EL (cell line): ENCODE measurements at regions not wholly inside any gene's neighbourhood (a gene's known extent, or its start where the extent isn't known, plus 50 kb on each side); places are given as distances from the start of the nearest gene placed in this dataset.

Experiments
- DNase-seq: peaks from one replicate; pipeline ENCODE4 v3.0.0-alpha.2; 2016

DNA sequence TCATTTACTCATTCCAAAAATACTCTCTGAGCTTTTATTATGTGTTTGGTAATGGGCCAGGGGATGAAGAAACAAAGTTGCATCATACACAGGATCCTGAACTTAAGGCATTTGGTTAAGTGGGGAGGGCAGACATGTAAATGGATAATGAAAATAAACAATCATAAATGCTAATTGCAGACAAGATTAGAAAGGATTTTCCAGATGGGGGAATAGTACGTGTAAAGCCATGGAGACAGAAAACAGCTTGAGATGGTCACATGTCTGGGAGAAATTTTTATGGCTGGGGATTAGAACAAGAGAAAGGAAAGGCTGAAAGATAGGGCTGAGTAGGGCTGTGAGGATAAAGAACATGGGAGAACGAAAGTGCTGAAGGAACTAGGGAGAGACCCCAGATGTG lies 534.3 kb upstream of the LARGE1 start:
- no peak for DNase-seq

DNA sequence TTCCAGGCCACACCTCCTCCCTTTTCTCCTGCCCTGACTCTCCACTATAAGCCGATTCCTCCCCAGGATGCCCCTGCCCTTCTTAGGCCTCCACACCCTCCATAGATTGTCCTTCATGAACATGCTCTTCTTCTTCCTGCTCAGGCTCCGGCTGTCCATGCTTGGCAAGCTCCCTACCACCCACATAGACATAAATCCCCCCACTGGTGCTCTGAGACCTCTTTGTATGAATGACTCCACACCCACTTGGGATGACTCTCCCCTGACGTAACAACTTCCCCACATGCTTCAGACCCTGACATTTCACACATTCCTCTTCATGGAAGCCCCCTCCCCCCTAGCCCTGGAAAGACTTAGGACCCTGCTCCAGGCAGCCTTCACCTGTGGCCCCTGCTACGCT lies 542.5 kb upstream of the LARGE1 start:
- DNase-seq: no peak

DNA sequence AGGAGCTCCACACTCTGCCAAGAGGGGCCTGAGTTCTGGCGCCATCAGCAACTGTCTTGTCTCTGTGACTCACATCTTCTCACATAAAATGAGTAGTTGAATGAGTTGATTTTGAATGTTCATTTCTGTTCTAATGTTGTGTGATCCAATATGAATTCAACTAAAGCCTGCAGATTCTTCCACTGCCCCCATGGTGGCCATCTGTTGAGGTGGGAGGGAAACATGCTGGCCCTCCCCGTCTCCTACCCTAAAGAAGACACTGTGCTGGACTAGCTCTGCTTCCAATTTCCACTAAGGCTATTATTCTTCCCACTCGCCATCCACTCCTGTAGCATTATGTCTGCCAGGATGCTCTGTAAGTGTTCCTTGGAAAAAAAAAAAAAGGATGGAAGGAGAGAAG lies 555.6 kb upstream of the LARGE1 start:
- DNase-seq: no peak

DNA sequence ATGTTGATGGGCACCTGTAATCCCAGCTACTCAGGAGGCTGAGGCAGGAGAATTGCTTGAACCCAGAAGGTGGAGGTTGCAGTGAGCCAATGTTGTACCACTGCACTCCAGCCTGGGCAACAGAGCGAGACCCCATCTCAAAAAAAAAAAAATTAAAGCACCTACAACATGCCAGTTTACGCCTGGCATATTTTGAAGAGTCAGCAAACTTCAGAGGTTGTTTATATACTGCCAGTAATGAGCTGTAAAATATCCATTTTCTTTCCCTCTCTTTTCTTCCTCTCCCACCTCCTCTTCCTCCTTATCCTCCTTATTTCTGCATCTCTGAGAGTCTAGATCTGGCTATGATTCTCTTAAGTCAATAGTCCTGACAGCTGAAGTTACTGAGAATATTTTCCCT lies 556.5 kb upstream of the LARGE1 start:
- no peak for DNase-seq

DNA sequence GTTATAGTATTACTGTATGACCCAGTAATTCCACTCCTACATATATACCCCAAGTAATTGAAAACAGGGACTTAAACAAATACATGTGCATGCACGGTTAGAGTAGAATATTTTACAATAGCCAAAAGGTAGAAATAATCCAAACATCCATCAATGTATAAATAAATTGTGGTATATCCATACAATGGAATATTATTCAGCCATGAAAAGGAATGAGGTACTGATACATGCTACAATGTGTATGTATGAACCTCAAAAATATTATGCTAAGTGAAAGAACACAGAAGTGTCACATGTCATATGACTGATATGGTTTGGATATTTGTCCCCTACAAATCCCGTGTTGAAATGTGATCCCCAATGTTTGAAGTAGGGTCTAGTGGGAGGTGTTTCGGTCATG lies 560.8 kb upstream of the LARGE1 start:
- DNase-seq: no peak

DNA sequence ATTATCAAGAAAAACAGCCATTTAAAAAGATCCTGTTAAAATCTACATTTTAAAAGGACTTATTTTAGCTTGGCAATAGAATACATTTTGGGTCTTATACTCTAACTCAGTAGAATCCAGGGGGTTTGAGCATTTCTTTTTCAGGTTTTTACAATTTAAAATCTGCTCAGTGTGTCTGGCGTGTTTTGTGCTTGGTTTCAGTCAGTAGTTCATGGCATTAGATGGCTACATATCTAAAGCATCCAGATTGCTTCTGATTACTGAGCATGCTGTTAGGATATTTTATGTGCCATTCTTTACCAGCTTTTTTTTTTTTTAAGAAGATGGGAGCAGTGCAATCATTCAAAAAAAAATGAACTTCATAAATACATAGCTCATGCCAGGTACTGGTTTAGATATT lies 566.1 kb upstream of the LARGE1 start:
- no peak for DNase-seq

DNA sequence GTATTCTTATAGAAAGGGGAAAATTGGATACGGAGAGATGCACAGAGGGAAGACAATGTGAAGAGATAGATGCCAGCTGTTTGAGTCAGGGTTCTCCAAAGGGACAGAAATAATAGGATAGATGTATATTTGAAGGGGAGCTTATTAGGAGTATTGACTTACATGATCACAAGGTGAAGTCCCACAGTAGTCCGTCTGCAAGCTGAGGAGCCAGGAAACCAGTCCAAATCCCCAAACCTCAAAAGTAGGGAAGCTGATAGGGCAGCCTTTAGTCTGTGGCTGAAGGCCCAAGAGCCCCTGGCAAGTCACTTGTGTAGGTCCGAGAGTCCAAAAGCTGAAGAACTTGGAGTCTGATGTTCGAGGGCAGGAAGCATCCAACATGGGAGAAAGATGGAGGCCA lies 569.6 kb upstream of the LARGE1 start:
- no peak for DNase-seq

DNA sequence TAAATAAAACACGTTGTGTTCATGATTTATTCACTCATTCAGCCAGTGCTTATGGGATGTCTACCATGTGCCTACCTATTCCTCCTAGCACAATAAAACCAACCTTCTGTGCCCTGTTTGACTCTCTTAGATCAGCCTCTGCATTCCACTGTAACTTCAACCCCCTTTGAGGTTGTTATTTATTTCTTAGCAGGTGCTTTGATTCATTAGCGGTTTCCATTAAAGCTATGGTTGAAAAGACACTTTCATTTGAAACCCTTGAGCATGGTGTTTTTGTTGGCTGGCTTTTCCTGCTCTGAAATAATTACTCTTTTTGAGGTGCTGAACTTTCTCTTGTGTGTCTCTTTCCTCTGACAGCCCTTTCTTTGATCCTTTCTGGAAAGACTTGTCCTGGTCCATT lies 570.6 kb upstream of the LARGE1 start:
- DNase-seq: no peak

DNA sequence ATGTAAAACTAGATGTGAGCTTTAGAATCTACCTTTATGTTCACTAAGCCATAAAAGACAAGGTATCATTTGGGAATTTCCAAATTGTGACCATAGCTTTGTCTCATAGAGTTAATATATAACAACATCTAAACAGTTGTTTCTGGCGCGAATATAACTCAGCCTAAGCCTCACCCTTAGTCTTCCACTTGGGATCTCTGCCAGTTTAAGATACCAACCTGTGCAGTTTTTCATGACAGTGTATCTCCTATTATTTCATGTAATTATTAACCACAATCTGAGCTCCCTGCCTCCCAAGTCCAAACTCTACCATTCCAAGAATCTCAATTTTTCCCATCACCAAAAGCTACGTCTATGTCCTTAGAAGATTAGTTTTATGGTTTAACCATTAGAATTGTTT lies 572.5 kb upstream of the ISX start:
- DNase-seq: no peak

DNA sequence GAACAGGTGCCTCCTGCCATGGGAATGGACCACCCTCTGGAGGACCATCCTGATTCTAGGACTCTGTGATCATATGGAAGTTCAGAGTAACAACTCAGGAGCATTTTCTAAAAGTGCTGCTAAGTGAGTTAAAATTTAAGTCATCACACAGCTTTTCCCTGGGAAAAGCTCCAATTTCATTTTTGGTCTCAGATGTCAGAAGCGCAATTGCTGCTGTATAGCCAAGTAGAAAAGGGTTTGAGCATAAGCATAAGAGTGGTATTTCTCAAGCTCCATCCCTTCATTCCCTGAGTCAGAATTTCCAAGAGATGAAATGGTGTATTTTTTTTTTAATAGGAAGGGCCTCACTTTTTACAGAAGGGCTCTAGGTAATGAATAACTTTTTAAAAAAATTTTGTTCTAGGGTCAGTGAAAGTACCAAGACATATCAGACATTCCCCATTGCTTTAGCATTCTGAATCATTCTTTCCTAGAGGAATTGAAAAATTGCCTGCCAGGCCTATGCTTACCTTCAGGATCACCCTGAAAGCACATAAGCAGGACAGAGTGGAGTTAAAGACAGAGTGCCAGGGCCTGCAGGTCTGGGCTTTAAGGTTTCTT lies 564.5 kb upstream of the ISX start:
- no peak for DNase-seq

DNA sequence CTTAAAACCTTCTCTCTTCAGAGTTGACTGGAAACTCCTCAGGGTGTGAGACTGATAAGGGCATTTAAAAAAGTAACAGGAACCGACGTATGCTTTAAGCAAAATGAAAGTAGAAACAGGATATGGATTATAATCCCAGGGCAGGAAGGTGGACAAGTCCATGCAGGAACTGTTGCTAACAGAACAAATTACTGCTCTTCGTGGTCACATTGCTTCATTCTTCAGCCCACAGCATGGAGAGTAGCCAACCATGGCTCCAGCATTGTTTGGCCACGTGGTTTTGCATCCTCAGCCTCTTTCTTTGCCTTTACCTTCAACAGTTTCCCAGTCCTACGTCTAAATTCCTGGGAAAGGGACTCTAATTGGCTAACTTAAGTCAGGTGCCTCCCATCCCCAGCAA lies 563.1 kb upstream of the ISX start:
- no peak for DNase-seq

DNA sequence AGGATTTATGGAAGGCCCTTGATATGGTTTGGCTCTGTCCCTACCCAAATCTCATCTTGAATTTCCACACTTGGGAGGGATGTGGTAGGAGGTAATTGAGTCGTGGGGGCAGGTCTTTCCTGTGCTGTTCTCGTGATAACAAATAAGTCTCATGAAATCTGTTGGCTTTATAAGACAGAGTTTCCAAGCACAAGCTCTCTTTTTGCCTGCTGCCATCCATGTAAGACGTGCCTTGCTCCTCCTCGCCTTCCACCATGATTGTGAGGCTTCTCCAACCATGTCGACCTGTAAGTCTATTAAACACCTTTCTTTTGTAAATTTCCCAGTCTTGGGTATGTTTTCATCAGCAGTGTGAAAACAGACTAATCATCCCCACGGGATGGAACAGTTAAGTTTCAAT lies 557.2 kb upstream of the ISX start:
- DNase-seq: no peak

DNA sequence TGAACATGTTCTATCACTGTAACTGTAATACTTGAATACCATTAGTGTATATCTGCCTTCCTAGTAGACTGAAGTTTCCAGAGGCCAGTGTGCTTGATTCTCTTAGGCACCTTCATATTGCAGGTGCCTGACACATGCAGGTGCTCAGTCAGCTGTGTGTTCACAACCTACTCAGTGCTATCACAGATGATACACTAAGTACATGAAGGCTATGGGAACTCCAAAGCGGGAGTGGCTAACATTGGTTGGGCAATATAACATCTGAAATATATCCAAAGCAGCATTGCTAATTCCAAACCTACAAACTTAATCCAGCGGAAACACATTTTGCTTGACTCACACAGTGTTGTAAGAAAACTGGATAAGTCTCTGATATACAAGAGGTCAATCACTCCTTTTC lies 539.3 kb upstream of the ISX start:
- no peak for DNase-seq

DNA sequence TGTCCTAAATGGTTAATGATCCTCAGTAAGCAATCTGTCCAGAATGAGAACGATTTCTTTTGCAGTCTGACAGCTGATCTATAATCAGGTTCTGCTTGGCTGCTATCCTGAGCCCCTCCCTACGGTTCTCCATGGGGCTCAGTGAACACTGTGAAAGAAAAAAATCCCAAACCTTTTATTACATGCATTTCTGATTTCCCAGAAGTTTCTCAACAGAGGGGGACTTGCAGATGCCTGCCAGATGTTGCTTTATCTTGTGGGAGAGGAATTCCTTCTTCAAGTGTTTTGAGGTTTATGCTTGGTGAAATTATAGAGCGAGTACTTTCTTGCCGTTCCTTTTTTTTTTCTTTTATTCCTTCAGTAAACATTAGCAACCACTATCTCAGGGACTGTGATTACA lies 531.9 kb upstream of the ISX start:
- DNase-seq: no peak

DNA sequence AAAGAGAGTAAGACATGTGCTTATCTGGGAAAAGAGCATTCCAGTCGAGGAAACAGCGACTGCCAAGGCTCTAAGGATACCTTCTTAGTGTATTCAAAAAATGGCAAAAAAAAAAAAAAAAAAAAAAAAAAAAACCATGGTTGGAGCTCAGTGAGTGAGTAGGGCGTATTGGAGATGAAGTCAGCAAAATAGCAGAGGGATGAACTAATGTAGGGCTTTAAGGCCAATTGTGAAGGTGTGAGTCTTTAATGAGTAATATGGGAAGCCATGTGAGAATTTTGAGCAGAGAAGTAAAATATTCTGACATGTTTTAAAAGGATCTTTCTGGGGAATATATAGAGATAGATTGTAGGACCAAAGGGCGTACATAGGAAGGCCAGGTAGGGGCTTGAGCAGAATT lies 498.6 kb upstream of the ISX start:
- DNase-seq: no peak

DNA sequence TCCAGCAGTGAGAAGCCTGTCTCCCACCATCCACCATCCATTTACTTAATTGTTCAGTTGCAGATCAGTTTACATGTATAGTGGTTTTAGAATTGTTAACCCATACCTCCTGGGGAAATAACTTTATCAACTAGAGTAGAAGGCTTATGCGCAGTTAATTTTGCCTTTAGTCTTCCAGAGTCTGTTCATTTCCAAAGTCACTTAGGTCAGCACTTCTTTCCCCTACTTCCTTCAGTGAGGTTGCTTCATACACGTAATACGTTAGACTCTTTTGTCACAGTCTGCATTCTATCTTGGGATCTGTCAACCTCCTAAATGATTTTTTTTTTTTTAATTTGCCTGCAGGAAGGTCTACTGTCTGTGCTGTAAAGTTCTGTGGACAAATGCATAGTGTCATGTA lies 495.6 kb upstream of the ISX start:
- DNase-seq: no peak

DNA sequence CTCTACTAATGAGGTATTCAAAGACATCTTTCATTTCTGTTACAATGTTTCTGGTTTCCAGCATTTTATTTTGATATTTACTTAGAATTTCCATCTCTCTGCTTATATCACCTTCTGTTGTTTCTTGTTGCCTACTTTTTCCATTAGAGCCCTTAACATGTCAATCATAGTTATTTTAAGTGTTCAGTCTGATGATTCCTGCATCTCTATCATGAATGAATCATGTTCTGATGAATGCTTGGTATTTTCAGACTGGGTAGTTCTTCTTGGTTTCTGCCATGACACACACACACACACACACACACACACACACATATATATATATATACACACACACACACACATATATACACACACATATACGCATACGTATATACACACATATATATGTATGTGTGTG lies 486.4 kb upstream of the ISX start:
- DNase-seq: no peak

DNA sequence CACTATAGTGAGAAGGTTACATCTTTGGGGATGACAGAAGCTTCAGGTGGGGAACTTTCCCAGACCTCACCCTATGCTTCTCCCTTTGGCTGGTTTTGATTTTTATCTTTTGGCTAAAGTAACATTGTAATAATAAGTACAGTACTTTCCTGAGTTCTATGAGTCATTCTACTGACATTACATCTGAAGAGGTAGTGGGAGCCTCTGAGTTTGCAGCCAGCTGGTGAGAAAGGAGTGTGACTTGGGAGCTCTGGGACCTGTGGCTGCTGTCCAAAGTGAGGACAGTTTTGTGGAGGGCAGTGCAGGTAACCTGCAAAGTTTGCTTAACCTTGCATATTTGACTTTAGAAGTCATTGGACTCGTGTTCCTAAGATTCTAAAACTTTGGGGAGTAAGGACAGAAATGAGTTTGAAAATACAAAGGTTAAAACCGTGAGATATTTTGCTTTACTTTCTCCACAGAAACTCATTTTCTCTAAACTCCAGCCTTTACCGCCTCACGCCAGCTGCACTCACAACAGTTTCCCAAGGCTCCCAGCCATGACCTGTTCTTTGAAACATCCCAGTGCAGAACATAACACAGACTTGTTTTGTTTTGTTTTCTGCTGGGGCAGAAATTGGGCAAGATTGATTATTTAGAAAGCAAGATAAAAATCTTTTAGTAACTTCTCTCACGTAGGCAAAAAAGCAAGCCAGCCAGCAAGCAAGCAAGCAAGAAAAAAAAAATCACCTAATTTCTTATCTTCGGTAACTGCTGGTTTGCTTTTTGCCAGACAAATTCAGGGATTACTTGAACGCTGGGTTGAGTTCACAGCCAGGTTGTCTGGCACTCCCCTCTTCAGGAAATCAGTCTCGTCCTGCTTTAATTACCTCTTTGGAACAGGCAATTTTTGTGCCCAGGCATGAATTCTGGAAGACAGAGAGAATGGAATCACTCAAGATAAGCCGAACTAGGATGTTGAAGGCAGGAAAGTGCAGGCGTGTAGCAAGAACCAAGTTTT lies 478.3 kb upstream of the ISX start:
- DNase-seq: no peak

DNA sequence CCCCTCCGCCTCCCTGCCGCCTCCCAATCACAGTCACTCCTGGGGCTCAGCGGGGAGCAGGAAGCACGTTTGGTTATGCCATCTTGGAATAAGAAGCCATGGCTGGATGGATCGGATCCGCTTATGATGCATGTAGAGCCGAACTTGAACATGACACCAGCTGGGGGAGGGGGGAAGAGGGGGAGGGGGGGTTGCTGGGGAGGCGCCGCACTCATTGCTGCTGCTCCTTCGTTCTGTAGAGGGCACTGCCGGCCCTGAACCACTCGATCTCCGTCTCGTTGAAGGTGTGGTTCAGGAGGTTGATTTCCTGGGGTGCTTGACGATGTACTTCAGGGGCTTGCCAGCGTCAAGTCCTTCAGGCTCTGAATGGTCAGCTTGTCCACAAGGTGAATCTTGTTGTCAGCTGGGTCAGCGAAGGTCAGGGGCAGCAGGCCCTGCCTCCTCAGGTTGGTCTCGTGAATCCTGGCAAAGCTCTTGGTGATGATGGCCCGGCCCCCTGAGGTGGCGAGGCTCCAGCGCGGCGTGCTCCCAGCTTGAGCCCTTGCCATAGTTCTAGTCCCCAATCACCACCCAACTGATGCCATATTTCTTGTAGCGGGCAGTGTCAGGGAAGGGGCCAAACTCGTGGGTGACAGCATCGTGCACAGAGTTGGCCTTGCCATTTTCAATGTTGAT lies 476.9 kb upstream of the ISX start:
- DNase-seq: no peak

DNA sequence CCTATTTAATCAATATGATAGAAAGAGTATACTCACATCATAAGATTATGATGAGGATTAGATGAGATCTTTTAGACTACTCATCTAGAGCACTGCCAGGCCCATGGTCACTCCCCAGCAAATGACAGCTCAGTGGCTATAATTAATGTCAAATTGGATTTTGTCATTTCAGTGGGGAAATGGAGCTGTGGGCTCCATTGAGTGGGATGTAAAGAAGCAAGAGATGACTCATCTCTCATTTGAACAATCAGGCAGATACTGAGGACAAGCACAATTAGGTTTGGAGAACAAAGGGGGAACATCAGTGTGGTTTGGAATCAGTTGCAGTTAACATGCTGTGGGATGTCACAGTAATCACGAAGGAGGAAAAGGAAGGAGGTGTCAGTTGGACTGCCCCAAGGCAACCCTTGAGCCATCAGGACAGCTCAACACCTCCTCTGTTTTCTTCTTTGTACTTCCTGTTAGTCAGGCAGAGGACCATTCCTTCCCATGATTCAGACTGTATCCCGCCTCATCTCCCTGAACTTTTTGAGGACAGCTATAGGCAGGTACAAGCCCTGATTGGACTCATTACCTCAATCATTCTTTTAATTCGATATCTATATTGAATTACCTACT lies 473.7 kb upstream of the ISX start:
- DNase-seq: no peak

DNA sequence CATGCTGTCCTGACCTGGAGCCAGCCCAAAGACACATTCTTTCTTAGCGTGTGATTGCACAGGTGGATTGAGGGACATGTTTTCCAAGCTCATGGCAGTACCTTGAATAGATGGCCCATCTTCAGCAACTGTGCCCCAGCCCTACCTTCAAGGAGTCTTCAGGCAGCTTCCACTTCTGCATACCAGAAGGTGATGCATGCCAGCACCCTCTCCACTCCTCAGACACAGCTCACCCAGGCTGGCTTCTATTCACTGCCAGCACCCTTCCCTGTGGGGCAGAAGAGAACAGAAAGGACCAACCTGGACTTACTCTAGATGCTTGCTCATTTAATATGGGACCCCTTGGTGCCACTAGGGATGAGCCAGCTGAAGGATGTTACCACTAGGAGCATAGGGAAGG lies 466.4 kb upstream of the ISX start:
- DNase-seq: no peak

DNA sequence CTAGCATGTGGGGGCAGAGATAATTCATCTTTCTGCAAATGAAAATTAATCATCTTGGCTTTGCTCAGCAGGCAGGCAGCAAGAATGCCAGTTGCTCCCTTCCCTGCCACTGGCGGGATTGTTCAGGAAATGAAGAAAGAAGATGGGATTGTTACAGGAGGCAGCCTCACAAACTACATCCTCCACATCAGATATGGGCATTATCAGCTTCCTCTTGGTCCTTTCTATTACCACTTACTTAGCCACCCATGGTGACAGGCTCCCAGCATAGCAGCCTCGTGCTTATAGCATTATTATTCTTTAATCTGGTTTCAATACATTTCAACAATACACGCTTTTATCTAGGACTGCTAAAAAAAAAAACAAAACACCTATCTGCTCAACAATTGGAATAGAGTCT lies 461.6 kb upstream of the ISX start:
- DNase-seq: no peak

DNA sequence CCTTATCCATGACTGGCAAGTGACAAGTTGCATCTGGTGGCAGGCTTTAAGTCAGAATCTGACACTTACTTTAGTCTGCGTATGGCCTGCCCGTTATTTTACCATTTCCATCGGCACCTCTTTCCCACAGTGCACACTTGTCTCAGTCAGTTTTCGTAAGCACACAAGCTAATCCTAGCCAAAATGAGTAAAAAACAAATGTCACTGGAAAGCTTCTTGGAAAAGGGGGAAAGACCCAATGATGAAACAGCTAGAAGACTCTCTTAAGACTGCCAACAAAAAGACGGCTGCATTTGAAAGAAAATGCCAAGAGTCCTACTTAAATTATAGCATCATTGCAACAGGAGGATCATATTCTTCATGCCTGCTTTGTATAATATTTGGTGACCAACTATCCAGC lies 457.9 kb upstream of the ISX start:
- no peak for DNase-seq
